Lower lobe of right lung (tissue), 2 donors: ENCODE measurements at regions not wholly inside any gene's neighbourhood (a gene's known extent, or its start where the extent isn't known, plus 50 kb on each side); places are given as distances from the start of the nearest gene placed in this dataset.

Experiments
- ATAC-seq, 2 donors: fragments of 200-7000 bp; cut with Tn5 transposase; one replicate each; pipeline ENCODE4 v1.9.1; 2020 to 2022; ENCODE audit warnings: mild to moderate bottlenecking in 2 of 2, moderate library complexity in 2 of 2
- DNase-seq: peaks from one replicate; pipeline ENCODE4 v3.0.0-alpha.2; 2020
- H3K27ac ChIP-seq: fragments of 200-600 bp; one replicate; pipeline ENCODE4 v1.8.0; 2022
- H3K27me3 ChIP-seq: fragments of 200-600 bp; one replicate; pipeline ENCODE4 v1.8.0; 2022; ENCODE audit warnings: low read depth
- H3K36me3 ChIP-seq: fragments of 200-600 bp; one replicate; pipeline ENCODE4 v1.8.0; 2022; ENCODE audit warnings: mild to moderate bottlenecking
- H3K4me1 ChIP-seq: fragments of 200-600 bp; one replicate; pipeline ENCODE4 v1.8.0; 2022
- H3K4me3 ChIP-seq: fragments of 200-600 bp; one replicate; pipeline ENCODE4 v1.8.0; 2022; ENCODE audit warnings: mild to moderate bottlenecking
- H3K9me3 ChIP-seq: fragments of 200-600 bp; one replicate; pipeline ENCODE4 v1.8.0; 2022
- intact Hi-C: fragments of 100-400 bp; cut with DNase I; formaldehyde crosslinking; loops from one replicate; pipeline ENCODE4 v1.11.0; 2022
- TF ChIP-seq, protein P1 (sequence below): fragments of 200-600 bp; IDR thresholded peaks from one replicate; pipeline ENCODE4 v1.8.0; 2022; ENCODE audit warnings: antibody characterized with exemption, mild to moderate bottlenecking
- donor health status: DM: no; HTN: yes; CAD: no; lungs with severe emphysema.

DNA sequence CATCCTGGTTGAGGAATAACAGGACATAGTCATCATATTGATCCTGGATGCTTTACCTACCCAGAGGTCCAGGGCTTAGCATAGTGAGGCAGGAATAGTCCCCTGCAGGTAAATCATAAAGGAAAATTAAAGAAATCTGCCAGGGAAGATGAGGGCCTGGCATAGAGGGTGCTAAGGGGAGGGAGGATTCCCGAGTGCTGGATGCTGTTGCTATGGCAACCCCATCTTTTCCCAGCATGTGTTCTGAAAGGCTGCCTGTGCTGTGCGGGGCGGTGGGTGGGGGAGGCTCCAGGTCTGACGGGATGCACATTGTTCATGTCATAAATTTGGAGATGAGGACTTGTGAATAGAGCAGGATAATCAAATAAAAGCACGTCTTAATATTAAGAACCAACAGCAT lies 212.6 kb upstream of the PCSK2 start:
- Histone ChIP-seq H3K9me3 (no peaks in the 10 kb centered on the region), H3K27me3 (no peaks in the 10 kb centered on the region), H3K36me3 (no peaks in the 10 kb centered on the region), H3K27ac (no peak overlapping the region), H3K4me1 (no peaks in the 10 kb centered on the region), H3K4me3 (no peak overlapping the region)
- TF ChIP-seq, protein P1, sequence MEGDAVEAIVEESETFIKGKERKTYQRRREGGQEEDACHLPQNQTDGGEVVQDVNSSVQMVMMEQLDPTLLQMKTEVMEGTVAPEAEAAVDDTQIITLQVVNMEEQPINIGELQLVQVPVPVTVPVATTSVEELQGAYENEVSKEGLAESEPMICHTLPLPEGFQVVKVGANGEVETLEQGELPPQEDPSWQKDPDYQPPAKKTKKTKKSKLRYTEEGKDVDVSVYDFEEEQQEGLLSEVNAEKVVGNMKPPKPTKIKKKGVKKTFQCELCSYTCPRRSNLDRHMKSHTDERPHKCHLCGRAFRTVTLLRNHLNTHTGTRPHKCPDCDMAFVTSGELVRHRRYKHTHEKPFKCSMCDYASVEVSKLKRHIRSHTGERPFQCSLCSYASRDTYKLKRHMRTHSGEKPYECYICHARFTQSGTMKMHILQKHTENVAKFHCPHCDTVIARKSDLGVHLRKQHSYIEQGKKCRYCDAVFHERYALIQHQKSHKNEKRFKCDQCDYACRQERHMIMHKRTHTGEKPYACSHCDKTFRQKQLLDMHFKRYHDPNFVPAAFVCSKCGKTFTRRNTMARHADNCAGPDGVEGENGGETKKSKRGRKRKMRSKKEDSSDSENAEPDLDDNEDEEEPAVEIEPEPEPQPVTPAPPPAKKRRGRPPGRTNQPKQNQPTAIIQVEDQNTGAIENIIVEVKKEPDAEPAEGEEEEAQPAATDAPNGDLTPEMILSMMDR: no peak
- ATAC-seq (no peak), DNase-seq (no peak)
- intact Hi-C loops: no loop called here

DNA sequence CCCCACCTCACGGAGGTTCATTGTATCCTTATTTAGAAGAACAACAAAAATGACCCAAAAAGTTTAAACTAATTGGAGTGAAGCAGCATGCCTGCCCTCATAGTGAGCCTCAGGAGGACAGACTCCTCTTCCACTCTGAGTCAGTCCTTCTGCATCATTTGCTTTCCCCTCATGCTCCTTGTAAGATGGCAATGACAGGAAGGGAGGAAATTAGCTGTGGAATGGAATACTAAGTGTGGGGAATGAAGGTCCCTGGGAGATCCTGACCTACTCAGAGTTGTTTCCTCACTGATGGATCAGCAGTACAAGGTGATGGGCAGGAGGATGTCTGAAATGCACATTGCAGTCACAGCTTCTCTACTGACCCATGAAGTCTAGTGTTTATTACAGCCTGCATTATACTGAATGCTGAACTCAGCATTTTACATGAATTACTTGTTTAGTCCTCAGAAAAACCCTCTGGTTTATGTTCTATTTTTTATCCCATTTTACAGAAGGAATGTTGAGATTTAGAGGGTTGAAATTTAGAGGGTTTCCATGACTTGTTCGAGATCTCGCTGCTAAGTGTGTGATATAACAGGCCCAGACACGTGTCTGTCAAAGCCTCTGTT lies 212.0 kb upstream of the PCSK2 start:
- Histone ChIP-seq H3K9me3 (no peaks in the 10 kb centered on the region), H3K27ac (no peak overlapping the region), H3K4me3 (no peak overlapping the region), H3K36me3 (no peaks in the 10 kb centered on the region), H3K27me3 (no peaks in the 10 kb centered on the region), H3K4me1 (no peaks in the 10 kb centered on the region)
- TF ChIP-seq, protein P1: no peak
- intact Hi-C loops: no loop called here
- ATAC-seq: no peak
- DNase-seq: no peak

DNA sequence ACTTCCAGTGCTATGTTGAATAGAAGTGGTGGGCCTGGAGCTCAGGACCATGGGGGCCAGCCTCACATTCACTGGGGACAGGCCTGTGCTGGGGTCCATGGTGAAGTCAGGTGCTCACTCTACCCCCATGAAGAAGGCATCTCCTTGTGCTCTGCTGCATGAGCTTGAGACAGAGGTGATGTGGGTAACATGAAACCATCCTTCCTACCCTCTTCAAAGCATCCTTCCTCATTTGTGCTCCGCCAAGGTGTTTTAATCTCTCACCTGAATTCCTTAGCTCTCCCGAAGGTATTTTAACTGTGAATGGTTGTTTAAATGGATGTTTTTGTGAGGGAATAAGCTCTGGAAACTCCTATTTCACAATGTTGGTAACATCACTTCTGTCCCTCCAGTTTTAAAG lies 209.6 kb upstream of the PCSK2 start:
- intact Hi-C loops: no loop called here
- TF ChIP-seq, protein P1: no peak
- Histone ChIP-seq H3K4me1 (no peaks in the 10 kb centered on the region), H3K27ac (no peak overlapping the region), H3K4me3 (no peak overlapping the region), H3K36me3 (no peaks in the 10 kb centered on the region), H3K27me3 (no peaks in the 10 kb centered on the region), H3K9me3 (no peaks in the 10 kb centered on the region)
- ATAC-seq: no peak
- DNase-seq: no peak

DNA sequence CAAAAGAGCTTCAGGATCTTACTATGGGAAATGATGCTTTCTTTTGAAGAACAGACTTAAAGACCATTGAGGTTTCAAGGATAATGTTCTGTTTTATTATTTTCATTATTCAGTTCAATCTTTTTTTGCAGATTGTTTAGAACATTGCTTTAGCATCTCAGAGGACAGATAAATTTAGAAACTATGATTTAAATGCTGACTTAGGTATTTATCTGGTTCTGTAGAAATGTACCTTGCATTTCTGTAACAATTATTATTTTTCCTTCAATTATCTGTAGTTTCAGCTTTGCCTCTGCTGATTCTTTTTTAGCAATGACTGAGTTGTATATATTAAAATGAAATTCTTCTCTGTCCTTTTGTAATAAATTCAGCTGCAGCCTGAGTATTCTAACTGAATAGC lies 205.4 kb upstream of the PCSK2 start:
- no peak for ATAC-seq
- Histone ChIP-seq H3K4me1 (no peaks in the 10 kb centered on the region), H3K27ac (no peak overlapping the region)

DNA sequence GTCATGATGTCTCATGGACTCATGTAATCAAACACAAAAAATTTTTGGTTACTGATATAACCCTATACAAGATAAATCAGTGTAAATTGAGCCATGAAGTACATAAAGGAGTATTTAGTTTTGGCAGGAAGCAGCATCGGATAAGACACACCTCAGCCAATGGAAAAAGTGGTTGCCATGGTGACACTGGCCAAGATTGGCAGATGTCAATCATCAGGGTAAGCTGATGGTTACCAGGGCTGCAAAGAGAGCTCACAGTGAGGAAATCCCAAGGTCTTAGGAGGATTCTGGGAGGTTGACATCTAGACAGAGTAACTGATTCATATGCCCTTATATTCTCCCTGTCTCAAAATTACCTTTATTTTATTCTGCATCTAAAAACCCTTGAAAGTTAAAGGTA lies 203.8 kb upstream of the PCSK2 start:
- Histone ChIP-seq H3K27ac (no peak overlapping the region), H3K4me1 (no peaks in the 10 kb centered on the region), H3K36me3 (no peaks in the 10 kb centered on the region), H3K4me3 (no peak overlapping the region), H3K27me3 (no peaks in the 10 kb centered on the region), H3K9me3 (no peaks in the 10 kb centered on the region)
- ATAC-seq: peak in 1 of 2 donors; percentile 6
- no peak for DNase-seq
- intact Hi-C loops: no loop called here
- TF ChIP-seq, protein P1: no peak

More for the DNA sequence above, 205.4 kb upstream of the PCSK2 start:
- no peak overlapping the region for H3K4me3 ChIP-seq
- H3K27me3 ChIP-seq: no peaks in the 10 kb centered on the region
- TF ChIP-seq, protein P1: no peak
- DNase-seq: no peak
- intact Hi-C loops: no loop called here
- no peaks in the 10 kb centered on the region for H3K9me3 ChIP-seq
- no peaks in the 10 kb centered on the region for H3K36me3 ChIP-seq

DNA sequence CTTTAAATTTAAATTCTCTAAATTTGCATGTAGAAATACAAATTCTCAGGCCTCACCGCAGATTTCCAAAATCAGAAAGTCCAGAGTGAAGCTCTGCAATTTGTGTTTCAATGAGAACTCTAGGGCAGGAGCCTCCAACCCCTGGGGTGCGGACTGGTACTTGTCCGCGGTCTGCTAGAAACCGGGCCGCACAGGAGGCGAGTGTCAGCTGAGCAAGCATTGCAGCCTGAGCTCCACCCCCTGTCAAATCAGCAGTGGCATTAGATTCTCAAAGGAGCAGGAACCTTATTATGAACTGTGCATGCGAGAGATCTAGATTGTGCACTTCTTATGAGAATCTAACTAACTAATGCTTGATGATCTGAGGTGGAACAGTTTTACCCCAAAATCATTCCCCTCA lies 203.0 kb upstream of the PCSK2 start:
- Histone ChIP-seq H3K27me3 (no peaks in the 10 kb centered on the region), H3K36me3 (no peaks in the 10 kb centered on the region), H3K27ac (no peak overlapping the region), H3K4me1 (no peaks in the 10 kb centered on the region), H3K9me3 (no peaks in the 10 kb centered on the region), H3K4me3 (no peak overlapping the region)
- TF ChIP-seq, protein P1: no peak
- DNase-seq (peak; percentile 65), ATAC-seq (peak; percentile 79 to 90)
- intact Hi-C loops: no loop called here
